ENCODE measurements at regions not wholly inside any gene's neighbourhood (a gene's known extent, or its start where the extent isn't known, plus 50 kb on each side); places are given as distances from the start of the nearest gene placed in this dataset.

- no peak for TF ChIP-seq CTCF (IDR thresholded peaks at IDR 0.05; ENCODE audit: insufficient read depth, low read depth, low read length)
- no peak for DNase-seq (ENCODE audit: low read depth)
- no peak overlapping the region for H3K4me3 ChIP-seq (ENCODE audit: low read depth, low read length)
These were observed 419.0 kb upstream of the CDH11 start for GRCh38 chr16:65540901-65541300.

GRCh38 chr16:65538976-65539375, 417.1 kb upstream of the CDH11 start:
- TF ChIP-seq CTCF (IDR thresholded peaks at IDR 0.05; ENCODE audit: insufficient read depth, low read depth, low read length): no peak
- DNase-seq (ENCODE audit: low read depth): no peak

GRCh38 chr16:65537336-65537735, 415.5 kb upstream of the CDH11 start:
- H3K4me3 ChIP-seq (ENCODE audit: low read depth, low read length): no peak overlapping the region
- TF ChIP-seq CTCF (IDR thresholded peaks at IDR 0.05; ENCODE audit: insufficient read depth, low read depth, low read length): no peak
- DNase-seq (ENCODE audit: low read depth): no peak

More at GRCh38 chr16:65538976-65539375, 417.1 kb upstream of the CDH11 start:
- H3K4me3 ChIP-seq (ENCODE audit: low read depth, low read length): no peak overlapping the region

GRCh38 chr16:65534121-65534528, 412.3 kb upstream of the CDH11 start:
- H3K4me3 ChIP-seq (ENCODE audit: low read depth, low read length): no peak overlapping the region
- no peak for TF ChIP-seq CTCF (IDR thresholded peaks at IDR 0.05; ENCODE audit: insufficient read depth, low read depth, low read length)
- peak; percentile 10 for DNase-seq (ENCODE audit: low read depth)

GRCh38 chr16:65532846-65533245, 411.0 kb upstream of the CDH11 start:
- DNase-seq (ENCODE audit: low read depth): no peak
- H3K4me3 ChIP-seq (ENCODE audit: low read depth, low read length): no peak overlapping the region
- TF ChIP-seq CTCF (IDR thresholded peaks at IDR 0.05; ENCODE audit: insufficient read depth, low read depth, low read length): no peak

- peak; percentile 54 for DNase-seq (ENCODE audit: low read depth)
- TF ChIP-seq CTCF (IDR thresholded peaks at IDR 0.05; ENCODE audit: insufficient read depth, low read depth, low read length): no peak
- H3K4me3 ChIP-seq (ENCODE audit: low read depth, low read length): peak overlapping the region; percentile 37
These were observed 410.4 kb upstream of the CDH11 start for GRCh38 chr16:65532258-65532657.

- DNase-seq (ENCODE audit: low read depth): peak; percentile 56
- H3K4me3 ChIP-seq (ENCODE audit: low read depth, low read length): no peak overlapping the region
- TF ChIP-seq CTCF (IDR thresholded peaks at IDR 0.05; ENCODE audit: insufficient read depth, low read depth, low read length): no peak
These were observed 409.6 kb upstream of the CDH11 start for GRCh38 chr16:65531475-65531874.

Data from fibroblast of villous mesenchyme (primary cell).